Right lung (tissue), 2 donors: ENCODE measurements at regions not wholly inside any gene's neighbourhood (a gene's known extent, or its start where the extent isn't known, plus 50 kb on each side); places are given as distances from the start of the nearest gene placed in this dataset.

ENCODE experiments used
- DNase-seq, 2 donors: peaks; one replicate each; pipeline ENCODE4 v3.0.0-alpha.2; 2013

DNA sequence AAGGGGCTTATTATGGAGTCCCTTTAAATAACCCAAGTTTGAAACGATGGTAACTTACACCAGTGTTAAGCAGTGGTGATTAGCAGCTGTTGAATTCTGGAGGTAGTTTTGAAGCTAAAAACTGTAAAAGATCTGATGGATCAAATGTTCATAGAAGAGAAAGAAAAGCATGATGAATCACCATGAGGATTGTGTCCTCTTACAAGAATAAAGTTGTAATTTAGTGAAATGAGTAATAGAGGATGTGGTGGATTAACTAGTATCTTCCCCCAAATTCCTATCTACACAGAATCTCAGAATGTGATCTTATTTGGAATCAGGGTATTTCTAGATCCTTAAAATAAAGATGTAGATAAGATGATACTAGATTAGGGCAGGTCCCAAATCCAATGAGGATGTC is 1138.2 kb upstream of the TMEFF2 start:
- DNase-seq = no peak

DNA sequence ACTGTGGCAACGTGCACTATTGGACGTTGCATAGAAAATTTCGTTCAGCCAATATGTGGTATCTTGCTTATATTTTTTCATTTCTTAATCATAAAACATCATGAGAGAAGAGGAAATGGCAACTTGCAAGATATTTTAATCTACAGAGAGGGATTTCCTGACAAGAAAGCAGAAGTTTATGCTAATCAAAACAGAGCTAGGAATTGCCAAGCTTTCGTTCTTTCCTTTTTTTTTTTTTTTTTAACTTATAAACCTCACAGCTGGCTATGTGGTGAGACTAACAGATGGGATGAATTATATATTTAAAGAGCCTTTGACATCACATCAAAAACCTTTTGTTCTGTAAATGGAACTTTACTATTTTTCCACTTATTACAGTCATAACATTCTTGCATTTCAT is 1136.9 kb upstream of the TMEFF2 start:
- DNase-seq = no peak

DNA sequence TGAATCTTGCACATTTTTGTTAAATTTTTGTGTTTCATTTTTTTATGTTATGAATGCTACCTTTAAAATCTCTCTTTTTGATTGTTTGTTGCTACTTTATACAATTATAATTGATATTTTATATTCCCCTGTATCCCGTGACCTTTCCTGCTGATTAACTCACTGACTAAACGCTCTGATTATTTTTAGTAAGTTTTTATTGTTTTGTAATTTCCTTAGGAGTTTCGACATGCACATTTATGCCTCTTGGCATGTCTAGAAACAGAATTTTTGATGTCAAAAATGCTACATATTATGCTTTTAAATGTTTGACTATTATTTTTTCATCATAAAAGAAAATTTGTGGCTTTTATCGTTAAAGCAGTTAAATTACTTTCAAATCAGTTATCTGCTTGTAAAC is 1131.6 kb upstream of the TMEFF2 start:
- DNase-seq = no peak

DNA sequence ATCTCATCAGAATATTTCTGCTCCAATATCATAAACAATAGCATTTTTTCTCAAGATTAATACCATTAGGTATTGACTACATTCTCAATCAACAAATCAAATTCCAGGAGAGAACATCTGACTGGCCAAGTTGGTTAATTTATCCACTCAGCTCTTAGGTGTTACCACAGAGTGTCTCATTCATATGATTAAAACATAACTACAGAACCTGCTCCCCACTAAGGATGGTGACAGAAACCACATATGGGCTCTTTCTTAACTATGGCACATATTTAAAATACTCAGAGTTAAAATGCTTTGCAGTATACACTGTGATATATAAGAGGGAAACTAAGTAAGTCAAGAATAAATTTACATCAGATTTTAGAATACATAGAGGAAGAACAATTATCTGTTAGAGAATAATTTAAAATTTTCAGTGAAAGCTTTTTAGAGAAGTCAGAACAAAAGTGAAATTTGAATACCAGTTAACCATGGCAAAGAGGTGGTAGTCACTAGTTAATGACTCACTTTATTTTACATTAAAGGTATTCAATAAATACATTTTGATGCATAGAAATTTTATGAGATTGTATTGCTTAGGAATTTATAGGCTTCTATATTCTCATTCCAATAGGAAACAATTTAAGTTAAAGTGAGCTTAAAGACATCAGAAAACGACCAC is 1120.8 kb upstream of the TMEFF2 start:
- DNase-seq = no peak

DNA sequence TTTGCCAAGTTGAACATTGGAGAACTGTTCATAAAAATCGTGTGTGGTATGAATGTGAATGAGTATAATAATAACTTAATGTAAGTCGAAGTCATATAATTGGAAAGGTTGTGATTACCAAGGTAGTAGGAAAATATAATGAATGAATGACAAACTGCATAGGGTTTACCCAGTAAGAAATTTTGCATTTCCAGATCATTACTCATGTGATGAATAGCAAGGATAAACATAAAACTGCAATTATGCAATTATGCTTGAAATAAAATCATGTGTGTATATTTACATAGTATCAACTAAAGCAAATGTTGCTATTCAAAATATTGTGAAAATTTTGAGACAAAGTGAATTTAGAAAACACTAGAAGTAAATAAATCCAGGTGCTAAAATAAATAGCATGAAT is 1108.7 kb upstream of the TMEFF2 start:
- no peak for DNase-seq

DNA sequence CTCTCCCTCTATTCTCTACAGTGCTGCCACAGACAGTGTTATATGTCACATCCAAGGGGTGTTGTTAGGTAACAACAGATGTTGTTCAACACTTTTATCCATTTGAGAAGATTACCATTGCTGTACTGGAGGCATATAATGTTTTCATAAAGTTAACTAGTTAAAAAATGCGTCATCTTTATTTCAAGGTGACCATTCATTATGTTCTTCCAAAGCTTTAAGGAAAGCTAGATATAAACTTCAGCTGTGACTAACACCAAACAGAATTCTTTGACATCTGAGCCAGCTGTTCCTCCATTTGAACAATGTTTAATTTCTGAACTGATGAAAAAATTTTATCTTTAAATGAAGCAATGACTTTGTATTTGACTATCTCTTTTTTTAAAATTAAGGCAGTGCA is 1099.6 kb upstream of the TMEFF2 start:
- no peak for DNase-seq

DNA sequence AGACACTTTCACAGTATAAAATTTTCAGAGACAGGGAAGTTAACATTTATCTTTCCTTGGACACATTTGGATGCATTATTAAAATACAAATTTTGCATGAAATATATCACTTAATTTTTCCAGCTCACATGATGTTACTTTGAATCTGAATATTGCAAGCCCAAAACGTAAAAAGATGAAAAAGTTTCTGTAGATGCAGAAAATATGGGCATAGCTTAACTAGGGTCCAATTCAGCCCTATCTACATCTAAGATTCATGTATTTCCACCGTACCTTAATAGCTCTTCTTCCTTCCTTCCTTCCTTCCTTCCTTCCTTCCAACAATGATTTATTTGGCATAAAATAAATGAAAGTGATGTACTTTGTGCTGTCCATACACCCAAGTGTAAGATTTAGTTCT is 1084.6 kb upstream of the TMEFF2 start:
- no peak for DNase-seq

DNA sequence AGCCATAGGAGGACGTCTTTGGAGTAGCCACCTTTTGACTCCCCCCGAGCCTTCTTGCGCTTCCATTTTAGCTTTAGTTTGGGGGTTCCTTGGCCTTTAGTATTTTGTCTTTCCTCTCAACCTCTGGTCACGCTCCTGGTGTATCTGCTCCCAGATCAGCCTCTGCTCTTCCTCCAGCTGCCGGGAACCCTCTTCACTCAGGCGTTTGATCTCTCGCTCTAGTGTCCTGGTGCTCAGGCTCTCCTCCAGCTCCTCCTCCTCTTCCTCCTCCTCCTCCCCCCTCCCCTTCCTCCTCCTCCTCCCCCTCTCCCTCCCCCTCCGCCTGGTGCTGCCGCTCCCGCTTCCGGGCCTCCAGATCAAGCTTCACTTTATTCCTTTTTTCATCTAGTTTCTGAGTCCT is 1082.3 kb upstream of the TMEFF2 start:
- no peak for DNase-seq

DNA sequence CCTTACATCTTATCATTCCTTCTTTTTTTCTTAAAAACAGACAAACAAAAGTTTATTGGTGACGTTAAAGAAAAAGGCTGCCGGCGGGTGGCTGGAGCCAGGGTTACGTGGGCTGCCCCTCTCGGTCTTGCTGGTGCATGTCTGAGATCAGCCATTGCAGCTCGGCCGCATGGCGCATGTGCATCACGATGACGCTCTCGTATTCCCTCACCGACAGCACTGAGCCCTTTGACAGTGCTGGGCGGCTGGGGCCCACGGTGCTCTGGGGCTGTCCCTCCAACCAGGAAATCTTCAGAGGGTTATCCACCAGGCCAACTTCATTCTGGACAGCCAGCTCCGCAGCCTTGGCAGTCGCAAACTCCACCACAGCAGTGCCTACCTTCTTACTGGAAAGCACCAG is 1081.8 kb upstream of the TMEFF2 start:
- DNase-seq = no peak

DNA sequence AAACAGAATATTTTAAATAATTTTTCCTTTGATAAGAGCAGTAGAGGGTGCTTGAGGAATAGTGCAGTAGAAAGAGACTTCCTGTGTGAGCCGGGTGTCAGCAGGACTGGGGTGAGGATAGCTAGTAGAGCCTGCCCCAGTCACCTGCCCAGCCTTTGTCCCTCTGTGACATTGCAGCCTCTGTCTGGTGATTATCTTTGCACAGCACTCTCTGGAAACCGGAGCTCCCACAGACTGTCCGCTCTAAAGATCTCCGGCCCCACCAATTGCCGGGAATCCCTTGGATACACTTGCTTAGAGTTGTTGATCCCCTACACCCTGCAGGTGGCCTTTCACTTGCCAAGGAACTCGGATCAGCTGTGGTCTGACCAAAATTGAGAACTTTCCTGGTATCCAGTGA is 1081.3 kb upstream of the TMEFF2 start:
- no peak for DNase-seq

DNA sequence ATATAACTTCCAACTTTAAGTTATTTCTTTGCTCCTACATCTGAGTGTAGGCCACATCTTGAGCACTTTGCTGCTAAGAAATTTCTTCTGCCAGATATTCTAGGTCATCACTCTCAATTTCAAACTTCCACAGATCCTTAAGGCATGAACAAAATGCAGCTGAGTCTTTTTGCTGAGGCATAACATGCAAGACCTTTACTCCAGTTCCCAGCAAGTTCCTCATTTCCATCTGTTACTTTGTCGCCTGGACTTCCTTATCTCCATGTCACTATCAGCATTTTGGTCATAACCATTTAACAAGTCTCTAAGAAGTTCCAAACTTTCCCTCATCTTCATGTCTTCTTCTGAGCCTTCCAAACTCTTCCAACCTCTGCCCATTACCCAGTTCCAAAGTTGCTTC is 1077.3 kb upstream of the TMEFF2 start:
- DNase-seq = no peak

DNA sequence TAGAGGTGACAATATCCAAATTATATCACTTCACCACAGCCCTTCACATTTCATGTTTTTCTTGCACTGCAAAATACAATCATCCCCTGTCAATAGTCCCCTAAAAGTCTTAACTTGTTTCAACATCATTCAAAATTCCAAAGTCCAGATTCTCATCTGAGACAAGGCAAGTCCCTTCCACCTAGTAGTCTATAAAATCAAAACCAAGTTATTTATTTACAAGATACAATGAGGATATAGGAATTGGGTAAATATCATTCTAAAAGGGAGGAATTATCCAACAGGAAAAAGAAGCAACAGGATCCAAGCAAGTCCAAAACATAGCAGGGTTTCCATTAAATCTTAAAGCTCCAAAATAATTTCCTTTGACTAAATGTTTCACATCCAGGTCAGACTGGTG is 1076.1 kb upstream of the TMEFF2 start:
- DNase-seq = no peak

DNA sequence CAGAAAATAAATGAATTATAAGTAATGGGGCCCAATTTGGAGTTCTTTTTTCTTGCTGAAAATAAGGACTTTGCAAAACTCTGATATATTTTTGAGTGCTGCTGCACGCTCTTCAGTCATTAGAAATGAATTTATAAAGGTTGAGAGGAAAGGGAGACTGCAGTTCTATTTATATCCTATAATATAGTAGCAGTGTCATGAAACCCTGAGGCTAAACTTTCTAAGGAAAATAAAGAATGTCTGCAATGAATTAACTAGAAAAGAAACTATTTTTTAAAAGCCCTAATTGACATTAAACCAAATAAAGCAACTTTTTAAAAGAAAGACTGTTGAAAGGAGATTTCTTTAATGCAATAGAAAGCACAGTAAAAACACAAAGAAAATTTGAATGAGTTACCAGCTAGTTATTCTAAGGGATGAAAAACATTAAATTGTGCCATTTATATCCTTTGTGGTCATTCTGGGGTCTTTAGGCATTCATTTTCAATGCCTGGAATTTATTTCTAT is 1072.8 kb upstream of the TMEFF2 start:
- no peak for DNase-seq

DNA sequence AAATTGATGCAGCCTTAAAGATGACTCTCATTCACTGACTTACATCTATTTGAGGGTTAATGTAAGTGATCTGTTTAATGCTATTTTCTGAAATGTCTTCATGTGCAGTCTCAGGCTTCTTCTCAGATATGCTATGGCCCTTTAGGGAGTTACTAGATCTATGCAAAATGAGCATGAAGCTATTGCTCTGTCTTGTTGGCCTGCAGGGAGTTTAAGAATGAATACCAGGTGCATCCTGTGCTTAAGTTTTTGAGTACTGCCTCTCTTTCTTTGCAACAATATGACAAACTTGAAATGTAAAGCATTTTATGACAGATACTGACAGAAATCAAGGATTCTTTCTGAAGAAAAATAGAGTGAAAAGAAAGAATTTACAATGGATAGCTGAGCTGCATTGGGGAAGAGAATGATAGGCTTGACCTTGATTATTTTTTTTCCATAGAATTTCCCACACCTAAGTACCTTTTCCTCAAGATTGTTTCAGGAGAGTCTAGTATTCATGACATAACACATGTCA is 1058.3 kb upstream of the TMEFF2 start:
- DNase-seq = no peak

DNA sequence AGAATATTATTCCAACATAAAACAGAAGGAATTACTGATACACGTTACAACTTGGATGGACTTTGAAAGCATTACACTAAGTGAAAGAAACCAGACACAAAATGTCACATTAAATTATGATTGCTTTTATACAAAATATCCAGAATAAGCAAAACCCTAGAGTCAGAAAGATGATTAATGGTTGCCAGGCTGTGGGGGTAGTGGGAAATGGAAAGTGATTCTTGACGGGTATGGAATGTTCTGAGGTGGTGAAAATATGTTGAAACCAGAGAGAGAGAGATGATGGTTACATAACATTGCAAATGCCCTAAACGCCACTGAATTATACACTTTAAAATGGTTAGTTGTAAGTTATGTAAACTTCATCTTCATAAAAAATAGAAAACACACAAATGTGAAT is 1057.2 kb upstream of the TMEFF2 start:
- DNase-seq = no peak

DNA sequence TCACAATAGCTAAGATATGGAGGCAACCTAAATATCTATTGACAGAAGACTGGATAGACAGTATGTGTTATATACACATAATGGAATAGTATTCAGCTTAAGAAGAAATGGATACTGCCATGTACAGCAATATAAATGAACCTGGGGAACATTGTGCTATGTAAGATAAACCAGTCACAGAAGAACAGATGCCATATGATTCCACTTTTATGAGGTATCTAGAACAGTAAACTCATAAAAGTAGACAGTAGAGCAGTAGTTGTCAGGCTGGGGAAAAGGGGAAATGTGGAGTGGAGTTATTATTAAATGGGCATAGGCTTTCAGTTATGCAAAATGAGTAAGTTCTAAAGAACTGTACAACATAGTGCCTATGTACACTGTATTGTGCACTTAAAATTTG is 1055.7 kb upstream of the TMEFF2 start:
- DNase-seq = no peak

DNA sequence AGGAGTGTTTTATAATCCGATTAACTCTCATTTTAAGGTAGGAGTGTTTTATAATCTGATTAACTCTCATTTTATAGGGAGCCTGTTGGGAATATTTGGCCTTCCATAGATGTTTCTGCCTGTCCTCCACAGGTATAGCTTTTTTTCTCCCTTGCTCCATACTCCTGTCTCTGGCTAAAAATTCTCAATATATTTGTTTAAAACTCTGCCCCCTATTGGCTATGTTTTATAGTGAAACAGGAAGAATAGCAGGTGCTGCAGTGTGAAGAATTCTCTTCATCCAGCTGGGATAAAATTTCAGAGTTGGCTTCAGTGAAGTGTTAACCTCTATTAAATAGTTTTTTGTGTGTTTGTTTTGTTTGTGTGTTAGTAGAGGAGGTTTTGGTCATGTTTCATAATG is 1046.0 kb upstream of the TMEFF2 start:
- no peak for DNase-seq

DNA sequence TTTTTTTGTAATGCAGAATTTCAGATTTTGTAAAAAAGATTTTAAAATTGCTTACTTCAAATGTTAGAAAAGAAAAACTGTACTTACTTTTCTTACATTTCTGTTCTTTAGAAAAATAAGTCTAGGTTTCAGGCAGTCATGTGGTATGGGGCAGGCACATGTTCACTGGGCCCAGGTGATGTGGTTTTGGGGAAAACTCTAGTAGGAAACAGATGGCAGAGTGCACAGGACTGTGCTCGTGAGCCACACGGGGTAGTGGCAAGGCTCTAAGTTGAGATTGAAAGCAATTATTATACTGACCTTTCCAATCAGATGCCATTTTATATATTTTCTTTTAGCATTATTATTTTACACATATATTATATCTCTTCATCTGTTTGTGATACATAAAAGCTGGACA is 1036.9 kb upstream of the TMEFF2 start:
- no peak for DNase-seq

DNA sequence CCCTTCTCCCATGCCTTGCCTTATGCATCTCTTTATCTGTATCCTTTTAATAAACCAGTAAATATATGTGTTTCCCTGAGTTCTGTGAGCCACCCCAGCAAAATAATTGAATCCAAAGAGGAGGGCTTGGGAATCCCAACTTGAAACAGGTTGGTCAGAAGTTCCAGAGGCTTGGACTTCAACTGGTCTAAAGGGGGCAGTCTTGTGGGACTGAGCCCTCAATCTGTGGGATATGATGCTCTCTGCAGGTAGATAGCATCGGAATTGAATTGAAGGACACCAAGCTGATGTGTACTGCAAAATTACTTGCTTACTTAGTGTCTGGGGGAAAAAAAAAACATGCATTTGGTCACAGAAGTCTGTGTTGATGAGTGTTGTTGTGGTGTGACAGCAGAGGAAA is 1033.5 kb upstream of the TMEFF2 start:
- no peak for DNase-seq

DNA sequence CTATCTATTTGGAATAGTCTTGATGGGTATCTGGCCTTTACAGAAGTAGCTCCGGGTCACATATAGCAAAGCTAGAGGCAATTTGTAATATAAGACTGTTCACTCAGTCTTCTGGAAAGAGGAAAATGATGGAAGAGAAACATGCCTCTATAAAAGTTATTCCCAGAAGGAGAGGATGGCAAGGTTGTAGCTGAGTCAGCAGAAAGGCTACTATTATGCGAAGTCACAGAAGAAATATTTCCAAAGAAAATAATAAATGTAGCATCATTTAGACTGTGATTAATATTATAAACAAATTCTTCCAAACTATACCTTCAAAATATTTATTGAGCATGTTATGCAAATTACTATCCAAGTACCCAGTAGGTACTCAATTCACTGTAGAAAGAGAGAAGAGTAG is 1027.7 kb upstream of the TMEFF2 start:
- DNase-seq = no peak

DNA sequence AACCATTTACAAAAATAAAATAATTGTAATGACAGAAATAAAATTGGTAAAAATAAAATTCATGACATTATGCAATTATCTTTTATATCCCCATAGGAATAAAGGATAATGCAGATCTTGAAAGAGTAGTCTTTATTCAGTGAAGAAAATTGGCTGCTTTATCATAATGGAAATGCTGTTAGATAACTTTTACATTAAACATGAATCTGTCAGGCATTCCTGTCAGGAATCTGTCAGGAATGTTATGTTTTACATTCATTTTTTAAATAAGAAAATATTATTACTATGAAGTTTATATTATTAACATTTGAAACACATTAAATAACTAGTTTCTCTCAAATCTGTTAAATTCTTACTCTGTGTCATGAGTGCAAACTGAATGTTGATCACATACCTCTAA is 1024.7 kb upstream of the TMEFF2 start:
- DNase-seq = no peak

DNA sequence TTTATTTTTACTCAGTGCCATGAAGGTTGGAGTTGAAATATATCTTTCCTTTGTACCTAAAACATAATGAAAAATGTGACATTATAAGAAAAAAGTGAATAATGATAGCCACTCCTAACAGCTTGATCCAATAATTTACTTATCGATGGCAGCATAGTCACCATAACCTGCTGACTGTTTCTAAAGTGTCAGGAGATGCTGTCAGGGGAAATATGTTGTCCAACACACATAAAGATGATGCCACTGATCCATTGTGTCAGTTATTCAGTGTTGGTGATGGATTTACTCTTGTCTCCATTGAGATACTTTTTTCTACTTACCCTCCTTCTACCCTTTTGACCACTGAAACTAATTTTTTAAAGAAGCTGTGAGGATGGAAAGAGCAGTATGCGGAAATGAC is 1006.9 kb upstream of the TMEFF2 start:
- DNase-seq = no peak

DNA sequence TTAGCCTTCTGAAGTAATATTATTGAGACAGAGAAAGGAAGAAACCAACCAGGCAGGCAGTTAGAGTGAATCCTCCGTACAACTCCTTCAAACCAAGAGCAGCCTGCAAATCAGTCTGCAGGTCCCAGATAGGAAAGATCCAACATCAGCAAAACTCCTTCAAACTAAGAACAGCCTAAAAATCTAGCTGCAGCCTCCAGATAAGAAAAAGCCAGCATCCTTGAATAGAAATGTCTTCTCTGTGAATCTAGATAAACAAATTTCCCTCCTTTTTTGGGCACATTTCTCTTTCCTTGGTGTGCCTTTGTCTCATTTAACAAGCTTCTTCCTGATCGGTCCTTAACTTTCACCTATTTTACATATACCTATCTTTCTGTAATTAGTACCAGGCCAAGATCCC is 1004.6 kb upstream of the TMEFF2 start:
- DNase-seq = no peak

DNA sequence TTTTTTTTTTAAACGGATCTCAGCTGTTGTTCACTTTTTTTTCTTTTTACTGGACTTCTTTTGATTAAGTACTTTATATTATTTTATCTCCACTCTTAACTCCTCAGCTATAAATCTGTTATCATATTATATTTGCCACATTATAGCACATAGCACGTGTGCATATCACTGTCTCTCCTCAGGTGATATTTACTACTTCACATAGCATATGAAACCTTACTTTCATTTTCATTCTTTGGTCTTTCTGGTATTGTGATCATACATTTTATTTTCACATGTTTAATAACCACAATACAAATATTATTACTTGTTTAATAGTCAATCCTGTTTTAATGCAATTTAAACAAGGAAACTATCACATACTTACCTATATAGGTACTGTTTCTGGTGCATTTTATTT is 993.1 kb upstream of the TMEFF2 start:
- no peak for DNase-seq
